ENCODE measurements at regions not wholly inside any gene's neighbourhood (a gene's known extent, or its start where the extent isn't known, plus 50 kb on each side); places are given as distances from the start of the nearest gene placed in this dataset.

- TF ChIP-seq EZH2 (IDR thresholded peaks at IDR 0.05; ENCODE audit: low read depth): no peak
- TF ChIP-seq, protein P1, sequence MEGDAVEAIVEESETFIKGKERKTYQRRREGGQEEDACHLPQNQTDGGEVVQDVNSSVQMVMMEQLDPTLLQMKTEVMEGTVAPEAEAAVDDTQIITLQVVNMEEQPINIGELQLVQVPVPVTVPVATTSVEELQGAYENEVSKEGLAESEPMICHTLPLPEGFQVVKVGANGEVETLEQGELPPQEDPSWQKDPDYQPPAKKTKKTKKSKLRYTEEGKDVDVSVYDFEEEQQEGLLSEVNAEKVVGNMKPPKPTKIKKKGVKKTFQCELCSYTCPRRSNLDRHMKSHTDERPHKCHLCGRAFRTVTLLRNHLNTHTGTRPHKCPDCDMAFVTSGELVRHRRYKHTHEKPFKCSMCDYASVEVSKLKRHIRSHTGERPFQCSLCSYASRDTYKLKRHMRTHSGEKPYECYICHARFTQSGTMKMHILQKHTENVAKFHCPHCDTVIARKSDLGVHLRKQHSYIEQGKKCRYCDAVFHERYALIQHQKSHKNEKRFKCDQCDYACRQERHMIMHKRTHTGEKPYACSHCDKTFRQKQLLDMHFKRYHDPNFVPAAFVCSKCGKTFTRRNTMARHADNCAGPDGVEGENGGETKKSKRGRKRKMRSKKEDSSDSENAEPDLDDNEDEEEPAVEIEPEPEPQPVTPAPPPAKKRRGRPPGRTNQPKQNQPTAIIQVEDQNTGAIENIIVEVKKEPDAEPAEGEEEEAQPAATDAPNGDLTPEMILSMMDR (conservative IDR thresholded peaks at IDR 0.05): no peak
Observed at GRCh38 chr9:87245271-87245670, 252.4 kb upstream of the DAPK1 start.
